ENCODE measurements at regions not wholly inside any gene's neighbourhood (a gene's known extent, or its start where the extent isn't known, plus 50 kb on each side); places are given as distances from the start of the nearest gene placed in this dataset.

- no peak for DNase-seq
Observed at GRCh38 chr18:40860189-40860588, 1094.8 kb upstream of the PIK3C3 start.

GRCh38 chr18:40855661-40856060 lies 1099.4 kb upstream of the PIK3C3 start:
- no peak for DNase-seq

GRCh38 chr18:40852406-40852805 lies 1102.6 kb upstream of the PIK3C3 start:
- no peak for DNase-seq

DNA sequence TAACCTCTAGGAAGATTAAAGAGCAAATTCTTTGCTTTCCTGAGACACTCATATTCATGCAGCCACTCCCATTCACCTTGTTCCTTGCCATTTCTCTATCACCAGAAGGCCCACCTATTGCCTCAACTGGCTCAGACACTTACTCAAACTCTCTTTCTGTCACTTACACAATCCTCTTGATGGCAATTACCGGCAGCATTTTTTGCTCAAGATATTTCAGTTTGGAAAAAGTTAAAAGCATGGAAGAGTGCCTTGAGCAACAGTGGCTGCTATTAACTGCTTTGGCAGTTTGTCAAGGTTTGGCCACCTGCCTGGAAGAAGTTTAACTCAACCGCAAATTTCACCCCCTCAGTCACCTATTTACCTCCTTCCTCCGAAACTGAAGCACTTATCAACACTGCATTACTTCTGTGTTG lies 1104.0 kb upstream of the PIK3C3 start:
- no peak for DNase-seq

DNA sequence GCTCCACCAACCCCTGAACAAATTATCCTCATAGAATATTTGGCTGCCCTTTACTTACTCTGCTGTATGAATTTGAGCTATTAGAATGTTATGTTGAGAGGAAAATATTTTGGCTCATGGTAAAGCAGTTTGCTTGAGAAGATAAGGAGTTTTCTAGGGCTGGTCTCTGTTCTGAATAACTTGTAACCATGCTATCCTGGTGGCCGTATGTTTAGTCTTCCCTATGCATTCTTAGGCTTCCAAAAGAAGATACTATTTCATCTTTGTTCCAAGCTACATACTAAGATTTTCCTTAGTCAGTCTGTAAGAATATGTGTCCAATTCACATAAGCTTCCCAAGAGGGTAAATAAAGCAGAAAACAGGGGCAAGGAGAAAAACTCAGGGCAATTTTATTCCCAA lies 1105.1 kb upstream of the PIK3C3 start:
- DNase-seq = no peak

- DNase-seq = no peak
Observed at GRCh38 chr18:40841467-40841866, 1113.6 kb upstream of the PIK3C3 start.

GRCh38 chr18:40841063-40841462 lies 1114.0 kb upstream of the PIK3C3 start:
- no peak for DNase-seq

- DNase-seq = no peak
Observed at GRCh38 chr18:40832362-40832761, 1122.7 kb upstream of the PIK3C3 start.

DNA sequence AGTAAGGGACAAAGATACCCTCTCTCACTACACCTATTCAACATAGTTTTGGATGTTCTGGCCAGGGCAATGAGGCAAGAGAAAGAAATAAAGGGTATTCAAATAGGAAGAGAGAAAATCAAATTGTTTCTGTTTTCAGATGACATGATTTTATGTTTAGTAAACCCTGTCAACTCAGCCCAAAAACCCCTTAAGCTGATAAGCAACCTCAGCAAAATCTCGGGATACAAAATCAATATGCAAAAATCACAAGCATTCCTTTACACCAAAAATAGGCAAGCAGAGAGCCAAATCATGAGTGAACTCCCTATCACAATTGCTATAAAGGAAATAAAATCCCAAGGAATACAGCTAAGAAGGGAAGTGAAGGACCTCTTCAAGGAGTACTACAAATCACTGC lies 1130.7 kb upstream of the PIK3C3 start:
- DNase-seq = no peak

GRCh38 chr18:40821596-40822243 lies 1133.3 kb upstream of the PIK3C3 start:
- no peak for DNase-seq

GRCh38 chr18:40812981-40813515 lies 1142.0 kb upstream of the PIK3C3 start:
- no peak for DNase-seq

- DNase-seq = no peak
Observed at GRCh38 chr18:40810372-40810771, 1144.7 kb upstream of the PIK3C3 start.

DNA sequence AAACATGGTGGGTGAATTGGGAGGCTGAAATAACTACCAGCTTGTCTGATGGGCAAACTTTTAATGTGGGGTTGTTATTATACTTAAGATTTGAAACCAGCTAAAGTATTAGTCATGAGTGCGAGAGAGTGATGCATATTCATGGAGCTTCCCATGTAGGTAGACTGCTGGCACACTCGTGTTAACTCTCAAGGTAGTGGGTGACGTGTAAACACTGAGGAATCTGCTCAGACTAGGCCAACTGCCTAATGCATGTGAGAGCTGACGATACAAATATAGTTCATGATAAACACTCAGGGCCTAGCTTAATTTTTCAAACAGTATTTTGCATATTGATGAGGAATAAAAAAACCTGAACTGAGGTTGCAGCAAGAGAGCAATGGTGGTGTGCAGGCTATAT lies 1165.7 kb upstream of the PIK3C3 start:
- DNase-seq = no peak

DNA sequence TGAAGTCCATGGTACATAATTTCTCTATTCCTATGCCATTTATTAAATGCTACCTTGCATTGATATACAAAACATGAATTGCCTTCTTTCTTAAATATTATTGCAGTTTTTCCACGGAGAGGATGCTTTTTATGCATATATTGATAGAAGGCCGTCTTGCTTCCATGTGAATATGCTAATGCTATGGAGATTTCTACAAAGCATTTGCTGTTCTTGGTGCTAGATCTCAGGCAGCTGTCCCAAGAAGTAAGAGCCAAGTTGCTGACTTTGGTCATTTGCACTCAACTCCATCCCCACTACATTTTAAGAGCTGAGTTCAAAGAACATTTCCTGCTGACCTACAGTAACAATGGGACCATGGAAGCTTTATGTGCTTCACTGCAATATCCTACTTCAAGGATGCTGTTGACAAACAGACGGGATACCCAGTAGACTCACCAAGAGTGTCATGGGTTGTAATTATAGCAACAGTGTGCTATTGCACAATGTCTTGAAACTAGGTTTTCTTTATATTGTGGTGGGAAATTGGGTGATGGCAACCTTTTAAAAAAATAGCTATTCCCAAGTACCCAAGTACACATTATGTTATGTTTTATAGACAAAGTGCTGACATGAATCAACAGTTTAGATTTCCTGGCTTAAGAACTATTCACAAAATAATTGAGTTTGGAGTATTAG lies 1172.4 kb upstream of the PIK3C3 start:
- no peak for DNase-seq

- no peak for DNase-seq
Observed at GRCh38 chr18:40769786-40770185, 1185.2 kb upstream of the PIK3C3 start.

DNA sequence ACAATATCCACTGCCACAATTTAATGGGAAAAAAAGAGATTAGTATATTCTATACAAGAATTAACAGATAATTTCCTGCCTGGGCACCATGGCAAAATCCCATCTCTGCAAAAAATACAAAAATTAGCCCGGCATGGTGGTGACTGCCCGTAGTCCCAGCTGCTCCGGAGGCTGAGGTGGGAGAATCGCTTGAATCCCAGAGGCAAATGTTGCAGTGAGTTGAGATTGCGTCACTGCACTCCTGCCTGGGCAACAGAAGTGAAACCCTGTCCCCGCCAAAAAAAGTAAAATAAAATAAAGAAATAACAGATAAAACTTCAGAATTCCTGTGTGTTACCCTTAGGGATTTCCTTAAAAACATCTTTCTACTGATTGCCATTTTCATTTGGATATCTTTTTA lies 1194.8 kb upstream of the PIK3C3 start:
- DNase-seq = no peak

DNA sequence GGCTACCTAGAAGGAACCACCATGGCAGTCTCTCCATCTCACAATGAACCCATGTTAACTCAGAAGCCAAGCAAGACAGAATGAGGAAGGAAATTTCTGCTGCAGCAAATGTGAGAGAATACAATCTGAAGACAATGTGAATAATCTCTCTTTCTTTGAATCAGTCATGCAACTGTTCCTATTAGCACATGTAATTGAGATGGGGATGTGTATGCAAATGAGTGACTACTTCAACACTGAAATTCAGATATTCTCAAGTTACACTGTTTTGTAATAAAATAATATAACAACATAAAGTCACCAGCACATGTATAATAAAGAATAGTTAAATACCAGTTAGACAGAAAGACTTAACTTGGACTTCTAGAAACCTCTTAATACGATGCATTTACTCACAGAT lies 1200.6 kb upstream of the PIK3C3 start:
- no peak for DNase-seq

DNA sequence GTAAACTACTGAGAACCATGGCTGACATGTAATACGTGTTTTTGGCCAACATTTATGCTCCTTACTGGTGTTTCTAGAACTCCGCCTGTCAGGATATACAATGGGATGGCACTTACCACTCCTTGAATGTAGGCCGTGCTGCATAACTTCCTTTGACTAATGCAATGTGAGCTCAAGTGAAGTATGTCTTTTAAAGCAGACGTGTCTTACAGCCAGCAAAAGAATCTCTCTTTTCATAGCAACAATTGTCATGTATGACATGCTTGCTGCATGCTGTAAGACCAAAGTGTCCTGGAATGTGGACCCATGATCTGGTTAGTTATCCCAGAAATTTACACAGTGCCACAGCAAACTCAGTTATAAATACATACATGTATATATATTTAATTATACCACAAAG lies 1202.7 kb upstream of the PIK3C3 start:
- DNase-seq = no peak

- no peak for DNase-seq
Observed at GRCh38 chr18:40751186-40751585, 1203.8 kb upstream of the PIK3C3 start.

DNA sequence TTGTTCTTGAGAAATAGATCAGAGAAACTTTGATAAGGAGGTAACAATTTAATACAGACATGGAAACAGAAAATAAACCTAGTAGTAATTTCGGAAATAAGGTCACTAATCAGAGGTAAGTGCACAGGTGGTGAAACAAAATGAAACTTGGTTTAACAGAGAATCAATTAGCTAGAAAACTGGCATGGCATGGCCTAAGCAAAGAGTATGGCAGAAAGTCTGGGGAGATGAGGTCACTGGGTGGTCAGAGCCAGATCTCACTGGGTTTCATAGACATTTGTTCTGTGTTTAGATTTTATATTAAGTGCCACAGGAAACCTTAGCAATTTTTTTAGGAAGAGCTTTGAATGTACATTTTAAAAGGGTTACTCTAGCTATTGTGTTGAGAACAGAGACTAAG lies 1216.0 kb upstream of the PIK3C3 start:
- DNase-seq = no peak

GRCh38 chr18:40738321-40738880 lies 1216.6 kb upstream of the PIK3C3 start:
- no peak for DNase-seq

DNA sequence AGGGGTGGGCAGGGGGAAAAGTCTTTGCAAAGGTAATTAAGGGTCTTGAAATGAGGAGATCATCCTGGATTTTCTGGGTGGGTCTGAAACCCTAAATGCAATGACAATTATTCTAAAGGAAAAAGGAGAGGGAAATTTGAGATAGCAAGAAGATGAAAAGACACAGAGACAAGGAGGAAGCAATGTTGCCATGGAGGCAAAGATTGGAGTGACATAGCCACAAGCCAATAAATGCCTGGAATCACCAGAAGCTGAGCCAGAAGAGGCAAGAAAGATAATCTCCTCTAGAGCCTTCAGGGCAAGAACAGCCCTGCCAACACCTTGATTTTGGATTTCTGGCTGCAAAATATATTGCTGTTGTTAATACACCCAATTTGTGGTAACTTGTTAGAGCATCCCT lies 1246.3 kb upstream of the PIK3C3 start:
- DNase-seq = no peak

DNA sequence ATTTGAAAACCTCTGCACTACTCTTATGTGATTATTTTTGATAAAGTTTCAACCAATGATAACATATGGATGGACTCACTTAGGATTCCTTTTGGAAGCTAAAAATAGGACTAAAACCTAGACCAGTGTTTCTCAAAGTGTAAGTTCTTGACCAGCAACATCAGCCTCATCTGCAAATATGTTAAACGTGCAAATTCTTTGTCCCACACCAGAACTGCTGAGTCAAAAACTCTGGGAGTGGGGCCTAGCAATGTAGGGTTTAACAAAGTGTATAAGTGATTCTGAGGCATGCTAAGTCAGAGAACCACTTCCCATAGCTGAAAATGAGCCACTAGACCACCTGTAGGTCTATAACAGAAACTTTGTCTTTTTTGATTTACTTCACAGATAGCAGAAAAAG lies 1247.2 kb upstream of the PIK3C3 start:
- DNase-seq = no peak

DNA sequence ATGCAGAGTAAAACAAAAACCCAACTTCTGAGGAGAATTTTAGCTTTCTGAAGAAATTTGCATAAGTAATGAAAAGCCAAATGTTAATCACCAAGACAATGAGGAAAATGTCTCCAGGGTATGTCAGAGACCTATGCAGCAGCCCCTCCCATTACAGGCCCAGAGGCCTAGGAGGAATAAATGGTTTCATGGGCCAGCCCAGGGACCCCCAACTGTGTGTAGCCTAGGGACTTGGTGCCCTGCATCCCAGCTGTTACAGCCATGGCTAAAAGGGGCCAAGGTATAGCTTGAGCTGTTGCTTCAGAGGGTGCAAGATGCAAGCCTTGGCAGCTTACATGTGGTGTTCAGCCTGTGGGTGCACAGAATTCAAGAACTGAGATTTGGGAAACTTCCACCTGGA lies 1256.9 kb upstream of the PIK3C3 start:
- no peak for DNase-seq

Measured in CD4-positive, alpha-beta T cell treated with Interleukin-17A for 1 hour (primary cell).